ENCODE measurements at regions not wholly inside any gene's neighbourhood (a gene's known extent, or its start where the extent isn't known, plus 50 kb on each side); places are given as distances from the start of the nearest gene placed in this dataset.

DNA sequence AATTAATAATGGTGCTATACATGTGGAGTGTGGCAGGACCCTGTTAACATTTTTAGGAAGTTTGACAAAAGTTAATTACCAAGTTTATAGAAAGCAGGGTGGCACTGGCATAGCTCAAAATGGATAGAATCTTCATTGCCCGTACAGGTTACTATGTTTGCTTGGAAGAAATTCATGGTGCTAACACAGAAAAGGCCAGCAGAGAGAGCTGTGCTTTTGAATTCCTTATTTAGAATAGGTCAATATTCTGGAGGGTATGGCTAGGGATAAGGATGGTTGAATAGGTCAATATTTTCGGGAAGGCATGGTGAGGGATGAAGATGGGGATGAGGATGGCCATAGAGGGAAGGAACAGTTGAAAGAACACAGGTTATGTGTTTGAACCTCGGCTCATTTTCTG is 345.1 kb downstream of the LMO4 start:
- Histone ChIP-seq H3K36me3 (ENCODE audit: insufficient read depth in 1 of 2, low read depth in 1 of 2) (no peaks in the 10 kb centered on the region), H3K4me3 (no peak overlapping the region), H3K9me3 (no peaks in the 10 kb centered on the region), H3K4me1 (no peaks in the 10 kb centered on the region), H3K27ac (no peak overlapping the region), H3K27me3 (ENCODE audit: insufficient read depth in 3 of 3, low read length in 2 of 3) (no peaks in the 10 kb centered on the region)
- intact Hi-C loops (cut with DNase I) = no loop called here
- 86 to 89% (median 87%) methylated on average over 3 of the region's 3 CpGs for WGBS, 3 donors
- TF ChIP-seq, protein P1, sequence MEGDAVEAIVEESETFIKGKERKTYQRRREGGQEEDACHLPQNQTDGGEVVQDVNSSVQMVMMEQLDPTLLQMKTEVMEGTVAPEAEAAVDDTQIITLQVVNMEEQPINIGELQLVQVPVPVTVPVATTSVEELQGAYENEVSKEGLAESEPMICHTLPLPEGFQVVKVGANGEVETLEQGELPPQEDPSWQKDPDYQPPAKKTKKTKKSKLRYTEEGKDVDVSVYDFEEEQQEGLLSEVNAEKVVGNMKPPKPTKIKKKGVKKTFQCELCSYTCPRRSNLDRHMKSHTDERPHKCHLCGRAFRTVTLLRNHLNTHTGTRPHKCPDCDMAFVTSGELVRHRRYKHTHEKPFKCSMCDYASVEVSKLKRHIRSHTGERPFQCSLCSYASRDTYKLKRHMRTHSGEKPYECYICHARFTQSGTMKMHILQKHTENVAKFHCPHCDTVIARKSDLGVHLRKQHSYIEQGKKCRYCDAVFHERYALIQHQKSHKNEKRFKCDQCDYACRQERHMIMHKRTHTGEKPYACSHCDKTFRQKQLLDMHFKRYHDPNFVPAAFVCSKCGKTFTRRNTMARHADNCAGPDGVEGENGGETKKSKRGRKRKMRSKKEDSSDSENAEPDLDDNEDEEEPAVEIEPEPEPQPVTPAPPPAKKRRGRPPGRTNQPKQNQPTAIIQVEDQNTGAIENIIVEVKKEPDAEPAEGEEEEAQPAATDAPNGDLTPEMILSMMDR (IDR thresholded peaks at IDR 0.05) = no peak
- no peak for DNase-seq
- ATAC-seq = no peak

DNA sequence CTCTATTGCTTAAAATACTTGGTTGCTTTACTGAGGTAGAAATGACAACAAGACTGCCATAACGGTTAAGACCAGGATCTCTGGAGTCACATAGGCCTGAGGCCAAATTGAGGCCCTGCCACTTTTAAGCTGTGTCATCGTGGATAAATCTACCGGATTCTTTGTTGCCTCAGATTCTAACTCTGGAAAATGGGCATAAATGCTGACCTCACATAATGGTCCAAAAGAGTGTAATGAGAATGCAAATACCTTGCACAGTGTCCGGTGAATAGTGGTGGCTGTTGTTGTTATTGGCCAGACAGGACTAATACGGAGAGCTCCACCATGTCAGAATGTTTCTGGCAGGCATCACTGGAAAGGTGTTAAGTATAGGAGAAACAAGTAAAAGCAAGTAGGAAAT is 346.1 kb downstream of the LMO4 start:
- intact Hi-C loops (cut with DNase I) = no loop called here
- TF ChIP-seq, protein P1 (IDR thresholded peaks at IDR 0.05) = no peak
- DNase-seq (no peak), ATAC-seq (no peak)
- Histone ChIP-seq H3K27ac (no peak overlapping the region), H3K27me3 (ENCODE audit: insufficient read depth in 3 of 3, low read length in 2 of 3) (no peaks in the 10 kb centered on the region), H3K4me3 (no peak overlapping the region), H3K9me3 (no peaks in the 10 kb centered on the region), H3K4me1 (no peaks in the 10 kb centered on the region), H3K36me3 (ENCODE audit: insufficient read depth in 1 of 2, low read depth in 1 of 2) (no peaks in the 10 kb centered on the region)
- 80 to 83% (median 81%) methylated on average over 5 of the region's 5 CpGs for WGBS, 3 donors

DNA sequence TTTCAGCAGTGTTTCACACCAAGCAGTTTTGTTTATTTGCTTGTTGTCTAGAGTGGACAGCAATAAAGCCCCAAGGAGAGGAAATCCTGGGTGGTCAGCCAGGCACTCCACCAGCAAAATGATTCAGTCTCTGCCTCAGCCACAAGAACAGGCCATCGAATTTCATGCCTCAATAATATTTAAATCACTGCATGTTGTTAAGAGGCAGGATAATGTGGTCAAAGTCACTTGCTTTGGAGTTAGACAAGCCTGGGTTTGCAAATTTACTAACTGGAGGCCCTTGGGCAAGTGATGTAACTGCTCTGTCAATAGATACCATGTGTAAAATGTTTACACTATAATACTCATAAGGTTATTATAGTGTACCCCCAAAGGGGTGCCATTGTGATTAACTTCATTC is 349.6 kb downstream of the LMO4 start:
- no peak overlapping the region for H3K4me3 ChIP-seq
- H3K27me3 ChIP-seq (ENCODE audit: insufficient read depth in 3 of 3, low read length in 2 of 3) = no peaks in the 10 kb centered on the region
- intact Hi-C loops (cut with DNase I) = no loop called here
- ATAC-seq (no peak), DNase-seq (no peak)
- H3K4me1 ChIP-seq = no peaks in the 10 kb centered on the region
- no peak overlapping the region for H3K27ac ChIP-seq
- WGBS, 3 donors = 32 to 50% (median 41%) methylated on average over 1 of the region's 1 CpG
- TF ChIP-seq, protein P1 (IDR thresholded peaks at IDR 0.05) = no peak
- H3K9me3 ChIP-seq = no peaks in the 10 kb centered on the region
- no peaks in the 10 kb centered on the region for H3K36me3 ChIP-seq (ENCODE audit: insufficient read depth in 1 of 2, low read depth in 1 of 2)

DNA sequence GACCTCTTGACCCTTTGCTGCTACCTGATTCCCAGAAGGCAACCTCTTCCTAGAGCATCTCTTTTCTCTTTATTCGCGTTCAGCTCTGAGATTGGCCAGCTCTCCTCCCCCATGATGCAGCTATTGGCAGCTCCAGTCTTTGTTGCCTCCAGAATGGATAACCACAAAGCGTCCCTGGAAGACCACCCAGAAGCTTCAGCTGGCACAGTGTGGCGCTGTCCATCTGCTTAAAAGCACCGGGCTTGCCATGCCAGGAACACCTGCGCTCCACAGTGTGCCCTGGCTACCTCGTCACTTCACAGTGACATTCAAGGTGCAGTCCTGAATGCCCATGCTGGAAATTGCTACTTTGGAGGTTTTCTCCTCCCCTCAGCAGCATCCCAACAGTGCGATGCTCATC is 353.9 kb downstream of the LMO4 start:
- no peaks in the 10 kb centered on the region for H3K9me3 ChIP-seq
- no peak overlapping the region for H3K27ac ChIP-seq
- no peaks in the 10 kb centered on the region for H3K36me3 ChIP-seq (ENCODE audit: insufficient read depth in 1 of 2, low read depth in 1 of 2)
- H3K27me3 ChIP-seq (ENCODE audit: insufficient read depth in 3 of 3, low read length in 2 of 3) = no peaks in the 10 kb centered on the region
- no peak overlapping the region for H3K4me3 ChIP-seq
- TF ChIP-seq, protein P1 (IDR thresholded peaks at IDR 0.05) = no peak
- no peak for DNase-seq
- intact Hi-C loops (cut with DNase I) = no loop called here
- no peak for ATAC-seq
- H3K4me1 ChIP-seq = no peaks in the 10 kb centered on the region
- 61 to 74% (median 68%) methylated on average over 8 of the region's 8 CpGs for WGBS, 3 donors

DNA sequence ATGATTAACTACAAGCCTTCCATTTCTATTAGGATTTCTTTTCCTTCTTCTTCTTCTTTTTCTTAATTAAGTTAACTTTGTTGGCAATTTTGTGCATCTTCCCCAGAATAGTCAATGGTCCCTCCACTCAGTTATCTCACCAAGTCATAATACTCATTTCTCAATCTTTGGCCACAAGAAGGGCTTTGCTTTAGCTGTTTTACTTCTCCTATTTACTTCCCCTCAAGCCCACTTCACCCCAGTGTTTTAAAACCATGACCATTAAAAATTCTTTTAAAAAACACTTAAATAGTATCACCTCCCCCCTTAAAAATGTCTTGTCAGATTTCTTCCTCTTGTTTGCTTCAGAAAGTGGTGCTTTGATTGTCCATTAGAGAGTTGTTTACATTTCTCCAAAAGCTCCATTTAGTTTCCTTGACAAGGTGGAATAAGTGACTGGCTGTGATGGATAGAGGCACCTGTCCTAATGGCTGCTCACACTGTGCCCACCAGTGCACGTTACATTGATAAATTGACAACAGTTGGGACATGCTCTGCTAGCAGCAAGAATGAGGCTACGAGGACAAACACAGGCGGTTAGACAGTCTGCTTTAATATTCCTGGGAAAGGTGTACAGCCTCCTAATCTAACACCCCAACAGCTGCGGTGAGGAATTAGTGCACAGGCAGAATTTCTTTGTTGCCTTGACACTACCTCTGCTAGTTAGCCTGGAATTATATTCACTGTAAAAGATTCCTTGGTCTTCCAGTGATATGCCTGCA is 354.7 kb downstream of the LMO4 start:
- intact Hi-C loops (cut with DNase I) = no loop called here

More for the DNA sequence above, 354.7 kb downstream of the LMO4 start:
- no peaks in the 10 kb centered on the region for H3K36me3 ChIP-seq (ENCODE audit: insufficient read depth in 1 of 2, low read depth in 1 of 2)
- WGBS, 3 donors = 30 to 41% (median 37%) methylated on average over 4 of the region's 4 CpGs
- TF ChIP-seq, protein P1 (IDR thresholded peaks at IDR 0.05) = no peak
- ATAC-seq (peak in 1 of 4 donors; percentile 46), DNase-seq (no peak)
- peak overlapping the region; percentile 71 for H3K4me3 ChIP-seq
- no peaks in the 10 kb centered on the region for H3K27me3 ChIP-seq (ENCODE audit: insufficient read depth in 3 of 3, low read length in 2 of 3)
- H3K9me3 ChIP-seq = no peaks in the 10 kb centered on the region
- no peak overlapping the region for H3K27ac ChIP-seq
- no peaks in the 10 kb centered on the region for H3K4me1 ChIP-seq
